ENCODE measurements at regions not wholly inside any gene's neighbourhood (a gene's known extent, or its start where the extent isn't known, plus 50 kb on each side); places are given as distances from the start of the nearest gene placed in this dataset.

GRCh38 chr18:66795051-66795450, 191.2 kb upstream of the CDH19 start:
- TF ChIP-seq, protein P1, sequence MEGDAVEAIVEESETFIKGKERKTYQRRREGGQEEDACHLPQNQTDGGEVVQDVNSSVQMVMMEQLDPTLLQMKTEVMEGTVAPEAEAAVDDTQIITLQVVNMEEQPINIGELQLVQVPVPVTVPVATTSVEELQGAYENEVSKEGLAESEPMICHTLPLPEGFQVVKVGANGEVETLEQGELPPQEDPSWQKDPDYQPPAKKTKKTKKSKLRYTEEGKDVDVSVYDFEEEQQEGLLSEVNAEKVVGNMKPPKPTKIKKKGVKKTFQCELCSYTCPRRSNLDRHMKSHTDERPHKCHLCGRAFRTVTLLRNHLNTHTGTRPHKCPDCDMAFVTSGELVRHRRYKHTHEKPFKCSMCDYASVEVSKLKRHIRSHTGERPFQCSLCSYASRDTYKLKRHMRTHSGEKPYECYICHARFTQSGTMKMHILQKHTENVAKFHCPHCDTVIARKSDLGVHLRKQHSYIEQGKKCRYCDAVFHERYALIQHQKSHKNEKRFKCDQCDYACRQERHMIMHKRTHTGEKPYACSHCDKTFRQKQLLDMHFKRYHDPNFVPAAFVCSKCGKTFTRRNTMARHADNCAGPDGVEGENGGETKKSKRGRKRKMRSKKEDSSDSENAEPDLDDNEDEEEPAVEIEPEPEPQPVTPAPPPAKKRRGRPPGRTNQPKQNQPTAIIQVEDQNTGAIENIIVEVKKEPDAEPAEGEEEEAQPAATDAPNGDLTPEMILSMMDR (IDR thresholded peaks at IDR 0.05; ENCODE audit: insufficient read depth in 1 of 2, low read depth in 1 of 2, low read length in 1 of 2, severe bottlenecking in 1 of 2, unreplicated experiment in 1 of 2) = no peak
- Mint-ChIP-seq H3K36me3 (ENCODE audit: insufficient read depth, unreplicated experiment) (no peaks in the 10 kb centered on the region), H3K4me3 (ENCODE audit: unreplicated experiment) (no peak overlapping the region), H3K27me3 (ENCODE audit: insufficient read depth, unreplicated experiment) (no peaks in the 10 kb centered on the region), H3K9me3 (ENCODE audit: unreplicated experiment) (no peaks in the 10 kb centered on the region), H3K4me1 (ENCODE audit: low read depth, unreplicated experiment) (no peaks in the 10 kb centered on the region), H3K27ac (ENCODE audit: unreplicated experiment) (no peak overlapping the region)
- no peaks in the 10 kb centered on the region for H3K36me3 ChIP-seq (ENCODE audit: control insufficient read depth, insufficient read depth, low read length)
- no peak overlapping the region for H3K4me3 ChIP-seq (ENCODE audit: low read depth, low read length)
- H3K4me1 ChIP-seq = no peaks in the 10 kb centered on the region
- POLR2A ChIA-PET = no interaction called here
- H3K27me3 ChIP-seq (replicated peaks; ENCODE audit: control insufficient read depth, insufficient read depth, low read length) = no peaks in the 10 kb centered on the region
- no peaks in the 10 kb centered on the region for H3K9me3 ChIP-seq
- no TSS peak for BruUV-seq (replicated peaks)
- CTCF ChIA-PET = no interaction called here
- intact Hi-C loops (cut with micrococcal nuclease; ENCODE audit: unreplicated experiment) = no loop called here
- no peak for DNase-seq

- no TSS peak for BruUV-seq (replicated peaks)
- Histone ChIP-seq H3K27me3 (replicated peaks; ENCODE audit: control insufficient read depth, insufficient read depth, low read length) (no peaks in the 10 kb centered on the region), H3K4me1 (no peaks in the 10 kb centered on the region), H3K36me3 (ENCODE audit: control insufficient read depth, insufficient read depth, low read length) (no peaks in the 10 kb centered on the region), H3K4me3 (ENCODE audit: low read depth, low read length) (no peak overlapping the region), H3K9me3 (no peaks in the 10 kb centered on the region)
- H3K36me3 Mint-ChIP-seq (ENCODE audit: insufficient read depth, unreplicated experiment) = no peaks in the 10 kb centered on the region
- H3K4me1 Mint-ChIP-seq (ENCODE audit: low read depth, unreplicated experiment) = no peaks in the 10 kb centered on the region
- no peaks in the 10 kb centered on the region for H3K9me3 Mint-ChIP-seq (ENCODE audit: unreplicated experiment)
- POLR2A ChIA-PET = no interaction called here
- TF ChIP-seq, protein P1 (IDR thresholded peaks at IDR 0.05; ENCODE audit: insufficient read depth in 1 of 2, low read depth in 1 of 2, low read length in 1 of 2, severe bottlenecking in 1 of 2, unreplicated experiment in 1 of 2) = no peak
- CTCF ChIA-PET = no interaction called here
- H3K27me3 Mint-ChIP-seq (ENCODE audit: insufficient read depth, unreplicated experiment) = no peaks in the 10 kb centered on the region
- H3K4me3 Mint-ChIP-seq (ENCODE audit: unreplicated experiment) = no peak overlapping the region
- intact Hi-C loops (cut with micrococcal nuclease; ENCODE audit: unreplicated experiment) = no loop called here
- no peak overlapping the region for H3K27ac Mint-ChIP-seq (ENCODE audit: unreplicated experiment)
- no peak for DNase-seq
Observed at GRCh38 chr18:66792466-66792865, 188.6 kb upstream of the CDH19 start.

- no TSS peak for BruUV-seq (replicated peaks)
- H3K9me3 ChIP-seq = no peaks in the 10 kb centered on the region
- H3K27me3 ChIP-seq (replicated peaks; ENCODE audit: control insufficient read depth, insufficient read depth, low read length) = no peaks in the 10 kb centered on the region
- POLR2A ChIA-PET = no interaction called here
- H3K4me1 ChIP-seq = no peaks in the 10 kb centered on the region
- DNase-seq = no peak
- intact Hi-C loops (cut with micrococcal nuclease; ENCODE audit: unreplicated experiment) = no loop called here
- Mint-ChIP-seq H3K27ac (ENCODE audit: unreplicated experiment) (no peak overlapping the region), H3K27me3 (ENCODE audit: insufficient read depth, unreplicated experiment) (no peaks in the 10 kb centered on the region), H3K4me1 (ENCODE audit: low read depth, unreplicated experiment) (no peaks in the 10 kb centered on the region), H3K36me3 (ENCODE audit: insufficient read depth, unreplicated experiment) (no peaks in the 10 kb centered on the region), H3K9me3 (ENCODE audit: unreplicated experiment) (no peaks in the 10 kb centered on the region), H3K4me3 (ENCODE audit: unreplicated experiment) (no peak overlapping the region)
- no peaks in the 10 kb centered on the region for H3K36me3 ChIP-seq (ENCODE audit: control insufficient read depth, insufficient read depth, low read length)
- H3K4me3 ChIP-seq (ENCODE audit: low read depth, low read length) = no peak overlapping the region
- TF ChIP-seq, protein P1 (IDR thresholded peaks at IDR 0.05; ENCODE audit: insufficient read depth in 1 of 2, low read depth in 1 of 2, low read length in 1 of 2, severe bottlenecking in 1 of 2, unreplicated experiment in 1 of 2) = no peak
- CTCF ChIA-PET = no interaction called here
Observed at GRCh38 chr18:66780609-66781008, 176.7 kb upstream of the CDH19 start.

Data from Caco-2 (cell line).